Gastrocnemius medialis (tissue), 4 donors: ENCODE measurements at regions not wholly inside any gene's neighbourhood (a gene's known extent, or its start where the extent isn't known, plus 50 kb on each side); places are given as distances from the start of the nearest gene placed in this dataset.

ENCODE experiments used
- CTCF ChIP-seq, 5 experiments: fragments of 450-650 bp in 3 of 5; fragments of 200-600 bp in 2 of 5; sonication (generic) in 2 of 5; IDR thresholded peaks in 4 of 5; conservative IDR thresholded peaks in 1 of 5; 1 replicate in 4 of 5; 2 replicates in 1 of 5; pipeline ENCODE4 v1.5.1; 2016 to 2019; ENCODE audit warnings: antibody characterized with exemption in 5 of 5, mild to moderate bottlenecking in 3 of 5, moderate library complexity in 3 of 5
- POLR2A ChIP-seq, 2 donors: fragments of 450-650 bp; IDR thresholded peaks; one replicate each; pipeline ENCODE4 v1.6.1; 2017; ENCODE audit warnings: antibody characterized with exemption in 2 of 2, mild to moderate bottlenecking in 2 of 2, moderate library complexity in 2 of 2

- no peak for TF ChIP-seq CTCF (IDR thresholded peaks at IDR 0.05 in 4 of 5, conservative IDR thresholded peaks at IDR 0.05 in 1 of 5)
- no peak for TF ChIP-seq POLR2A (IDR thresholded peaks at IDR 0.05)
Measured at GRCh38 chr1:4584449-4584848, 70.0 kb upstream of the AJAP1 start.
